ENCODE measurements at regions not wholly inside any gene's neighbourhood (a gene's known extent, or its start where the extent isn't known, plus 50 kb on each side); places are given as distances from the start of the nearest gene placed in this dataset.
"Not testable (repeated sequence)": the region's sequence is repeated elsewhere in the genome, so short reads cannot be mapped to it uniquely, and the experiment has no call there.

- H3K27me3 ChIP-seq (ENCODE audit: control insufficient read depth, insufficient read depth, low read length); H3K4me1 ChIP-seq (ENCODE audit: control insufficient read depth in 2 of 3, insufficient read depth in 2 of 3, low read depth in 1 of 3, low read length in 3 of 3); H3K36me3 ChIP-seq (ENCODE audit: control insufficient read depth in 2 of 3, insufficient read depth in 3 of 3, low read length in 3 of 3); FAIRE-seq; intact Hi-C loops (cut with DNase I); H3K9ac ChIP-seq (ENCODE audit: low read length in 3 of 3); DNase-seq; H3K4me3 ChIP-seq (ENCODE audit: low read length in 3 of 3); H3K9me3 ChIP-seq (ENCODE audit: control insufficient read depth in 2 of 3, insufficient read depth in 1 of 3, low read length in 3 of 3); H3K27ac ChIP-seq (ENCODE audit: low read depth in 2 of 2, low read length in 2 of 2): not testable (repeated sequence)
These were observed 136.7 kb upstream of the NBPF9 start for GRCh38 chr1:149239897-149240508.

- DNase-seq; H3K9ac ChIP-seq (ENCODE audit: low read length in 3 of 3); H3K4me1 ChIP-seq (ENCODE audit: control insufficient read depth in 2 of 3, insufficient read depth in 2 of 3, low read depth in 1 of 3, low read length in 3 of 3); H3K4me3 ChIP-seq (ENCODE audit: low read length in 3 of 3); intact Hi-C loops (cut with DNase I); FAIRE-seq; H3K27me3 ChIP-seq (ENCODE audit: control insufficient read depth, insufficient read depth, low read length); H3K9me3 ChIP-seq (ENCODE audit: control insufficient read depth in 2 of 3, insufficient read depth in 1 of 3, low read length in 3 of 3); H3K36me3 ChIP-seq (ENCODE audit: control insufficient read depth in 2 of 3, insufficient read depth in 3 of 3, low read length in 3 of 3); H3K27ac ChIP-seq (ENCODE audit: low read depth in 2 of 2, low read length in 2 of 2): not testable (repeated sequence)
These were observed 137.2 kb upstream of the NBPF9 start for GRCh38 chr1:149240530-149240929.

- H3K4me3 ChIP-seq (ENCODE audit: low read length in 3 of 3); H3K9me3 ChIP-seq (ENCODE audit: control insufficient read depth in 2 of 3, insufficient read depth in 1 of 3, low read length in 3 of 3); H3K27ac ChIP-seq (ENCODE audit: low read depth in 2 of 2, low read length in 2 of 2); H3K9ac ChIP-seq (ENCODE audit: low read length in 3 of 3); H3K4me1 ChIP-seq (ENCODE audit: control insufficient read depth in 2 of 3, insufficient read depth in 2 of 3, low read depth in 1 of 3, low read length in 3 of 3); H3K36me3 ChIP-seq (ENCODE audit: control insufficient read depth in 2 of 3, insufficient read depth in 3 of 3, low read length in 3 of 3); H3K27me3 ChIP-seq (ENCODE audit: control insufficient read depth, insufficient read depth, low read length); DNase-seq; intact Hi-C loops (cut with DNase I); FAIRE-seq: not testable (repeated sequence)
These were observed 137.9 kb upstream of the NBPF9 start for GRCh38 chr1:149241272-149241671.

GRCh38 chr1:149243572-149243971 lies 140.2 kb upstream of the NBPF9 start:
- H3K4me1 ChIP-seq (ENCODE audit: control insufficient read depth in 2 of 3, insufficient read depth in 2 of 3, low read depth in 1 of 3, low read length in 3 of 3); H3K4me3 ChIP-seq (ENCODE audit: low read length in 3 of 3); FAIRE-seq; intact Hi-C loops (cut with DNase I); H3K36me3 ChIP-seq (ENCODE audit: control insufficient read depth in 2 of 3, insufficient read depth in 3 of 3, low read length in 3 of 3); H3K9ac ChIP-seq (ENCODE audit: low read length in 3 of 3); H3K27ac ChIP-seq (ENCODE audit: low read depth in 2 of 2, low read length in 2 of 2); H3K27me3 ChIP-seq (ENCODE audit: control insufficient read depth, insufficient read depth, low read length); DNase-seq; H3K9me3 ChIP-seq (ENCODE audit: control insufficient read depth in 2 of 3, insufficient read depth in 1 of 3, low read length in 3 of 3): not testable (repeated sequence)

GRCh38 chr1:149244621-149245020 lies 141.3 kb upstream of the NBPF9 start:
- intact Hi-C loops (cut with DNase I); H3K4me1 ChIP-seq (ENCODE audit: control insufficient read depth in 2 of 3, insufficient read depth in 2 of 3, low read depth in 1 of 3, low read length in 3 of 3); FAIRE-seq; H3K27ac ChIP-seq (ENCODE audit: low read depth in 2 of 2, low read length in 2 of 2); H3K36me3 ChIP-seq (ENCODE audit: control insufficient read depth in 2 of 3, insufficient read depth in 3 of 3, low read length in 3 of 3); H3K9me3 ChIP-seq (ENCODE audit: control insufficient read depth in 2 of 3, insufficient read depth in 1 of 3, low read length in 3 of 3); H3K27me3 ChIP-seq (ENCODE audit: control insufficient read depth, insufficient read depth, low read length); DNase-seq; H3K9ac ChIP-seq (ENCODE audit: low read length in 3 of 3); H3K4me3 ChIP-seq (ENCODE audit: low read length in 3 of 3): not testable (repeated sequence)

GRCh38 chr1:149246212-149246611 lies 142.9 kb upstream of the NBPF9 start:
- H3K27ac ChIP-seq (ENCODE audit: low read depth in 2 of 2, low read length in 2 of 2); FAIRE-seq; H3K9ac ChIP-seq (ENCODE audit: low read length in 3 of 3); H3K27me3 ChIP-seq (ENCODE audit: control insufficient read depth, insufficient read depth, low read length); intact Hi-C loops (cut with DNase I); H3K9me3 ChIP-seq (ENCODE audit: control insufficient read depth in 2 of 3, insufficient read depth in 1 of 3, low read length in 3 of 3); H3K4me3 ChIP-seq (ENCODE audit: low read length in 3 of 3); H3K4me1 ChIP-seq (ENCODE audit: control insufficient read depth in 2 of 3, insufficient read depth in 2 of 3, low read depth in 1 of 3, low read length in 3 of 3); H3K36me3 ChIP-seq (ENCODE audit: control insufficient read depth in 2 of 3, insufficient read depth in 3 of 3, low read length in 3 of 3); DNase-seq: not testable (repeated sequence)

GRCh38 chr1:149248610-149249009 lies 145.3 kb upstream of the NBPF9 start:
- H3K36me3 ChIP-seq (ENCODE audit: control insufficient read depth in 2 of 3, insufficient read depth in 3 of 3, low read length in 3 of 3); H3K9ac ChIP-seq (ENCODE audit: low read length in 3 of 3); H3K4me3 ChIP-seq (ENCODE audit: low read length in 3 of 3); FAIRE-seq; H3K9me3 ChIP-seq (ENCODE audit: control insufficient read depth in 2 of 3, insufficient read depth in 1 of 3, low read length in 3 of 3); intact Hi-C loops (cut with DNase I); H3K27ac ChIP-seq (ENCODE audit: low read depth in 2 of 2, low read length in 2 of 2); H3K27me3 ChIP-seq (ENCODE audit: control insufficient read depth, insufficient read depth, low read length); H3K4me1 ChIP-seq (ENCODE audit: control insufficient read depth in 2 of 3, insufficient read depth in 2 of 3, low read depth in 1 of 3, low read length in 3 of 3); DNase-seq: not testable (repeated sequence)

- FAIRE-seq; H3K9me3 ChIP-seq (ENCODE audit: control insufficient read depth in 2 of 3, insufficient read depth in 1 of 3, low read length in 3 of 3); H3K4me1 ChIP-seq (ENCODE audit: control insufficient read depth in 2 of 3, insufficient read depth in 2 of 3, low read depth in 1 of 3, low read length in 3 of 3); H3K27ac ChIP-seq (ENCODE audit: low read depth in 2 of 2, low read length in 2 of 2); H3K9ac ChIP-seq (ENCODE audit: low read length in 3 of 3); H3K4me3 ChIP-seq (ENCODE audit: low read length in 3 of 3); H3K27me3 ChIP-seq (ENCODE audit: control insufficient read depth, insufficient read depth, low read length); H3K36me3 ChIP-seq (ENCODE audit: control insufficient read depth in 2 of 3, insufficient read depth in 3 of 3, low read length in 3 of 3); intact Hi-C loops (cut with DNase I): not testable (repeated sequence)
- DNase-seq, result peak in 1 of 5 donors; percentile 2
These were observed 146.6 kb upstream of the NBPF9 start for GRCh38 chr1:149249850-149250467.
